DMS79 treated with DMSO at 0.1 percent for 48 hours (cell line): ENCODE measurements at regions not wholly inside any gene's neighbourhood (a gene's known extent, or its start where the extent isn't known, plus 50 kb on each side); places are given as distances from the start of the nearest gene placed in this dataset.

Experiments
- DNase-seq: peaks from one replicate; lab custom pipeline; 2025; lab: John Stamatoyannopoulos, UW

- no peak for DNase-seq
These were observed 181.8 kb upstream of the KIAA1217 start for GRCh38 chr10:24027107-24027506.

- no peak for DNase-seq
These were observed 174.4 kb upstream of the KIAA1217 start for GRCh38 chr10:24034571-24034970.

- no peak for DNase-seq
These were observed 173.2 kb upstream of the KIAA1217 start for GRCh38 chr10:24035761-24036160.

- no peak for DNase-seq
These were observed 169.6 kb upstream of the KIAA1217 start for GRCh38 chr10:24039315-24039714.

GRCh38 chr10:24039897-24040296 lies 169.0 kb upstream of the KIAA1217 start:
- no peak for DNase-seq

GRCh38 chr10:24041034-24041433 lies 167.9 kb upstream of the KIAA1217 start:
- DNase-seq, result no peak

- DNase-seq, result no peak
These were observed 167.1 kb upstream of the KIAA1217 start for GRCh38 chr10:24041834-24042233.

GRCh38 chr10:24042884-24043283 lies 166.1 kb upstream of the KIAA1217 start:
- DNase-seq, result no peak

- DNase-seq, result no peak
These were observed 162.9 kb upstream of the KIAA1217 start for GRCh38 chr10:24046060-24046459.

- no peak for DNase-seq
These were observed 161.8 kb upstream of the KIAA1217 start for GRCh38 chr10:24047176-24047575.

- DNase-seq, result no peak
These were observed 154.5 kb upstream of the KIAA1217 start for GRCh38 chr10:24054421-24054820.

- no peak for DNase-seq
These were observed 128.7 kb upstream of the KIAA1217 start for GRCh38 chr10:24080207-24080606.

GRCh38 chr10:24086296-24087086 lies 122.4 kb upstream of the KIAA1217 start:
- DNase-seq, result no peak

GRCh38 chr10:24091256-24091655 lies 117.7 kb upstream of the KIAA1217 start:
- no peak for DNase-seq

GRCh38 chr10:24096281-24096680 lies 112.7 kb upstream of the KIAA1217 start:
- DNase-seq, result no peak

GRCh38 chr10:24097751-24098207 lies 111.2 kb upstream of the KIAA1217 start:
- no peak for DNase-seq

- DNase-seq, result no peak
These were observed 104.0 kb upstream of the KIAA1217 start for GRCh38 chr10:24104895-24105294.

GRCh38 chr10:24113901-24114300 lies 95.0 kb upstream of the KIAA1217 start:
- no peak for DNase-seq

GRCh38 chr10:24114556-24114955 lies 94.4 kb upstream of the KIAA1217 start:
- no peak for DNase-seq

- no peak for DNase-seq
These were observed 93.5 kb upstream of the KIAA1217 start for GRCh38 chr10:24115403-24115802.

- DNase-seq, result no peak
These were observed 90.7 kb upstream of the KIAA1217 start for GRCh38 chr10:24118246-24118645.

- DNase-seq, result no peak
These were observed 89.0 kb upstream of the KIAA1217 start for GRCh38 chr10:24119896-24120295.

GRCh38 chr10:24120646-24121045 lies 88.3 kb upstream of the KIAA1217 start:
- DNase-seq, result no peak

- no peak for DNase-seq
These were observed 81.4 kb upstream of the KIAA1217 start for GRCh38 chr10:24127516-24127915.
